ENCODE measurements at regions not wholly inside any gene's neighbourhood (a gene's known extent, or its start where the extent isn't known, plus 50 kb on each side); places are given as distances from the start of the nearest gene placed in this dataset.

DNA sequence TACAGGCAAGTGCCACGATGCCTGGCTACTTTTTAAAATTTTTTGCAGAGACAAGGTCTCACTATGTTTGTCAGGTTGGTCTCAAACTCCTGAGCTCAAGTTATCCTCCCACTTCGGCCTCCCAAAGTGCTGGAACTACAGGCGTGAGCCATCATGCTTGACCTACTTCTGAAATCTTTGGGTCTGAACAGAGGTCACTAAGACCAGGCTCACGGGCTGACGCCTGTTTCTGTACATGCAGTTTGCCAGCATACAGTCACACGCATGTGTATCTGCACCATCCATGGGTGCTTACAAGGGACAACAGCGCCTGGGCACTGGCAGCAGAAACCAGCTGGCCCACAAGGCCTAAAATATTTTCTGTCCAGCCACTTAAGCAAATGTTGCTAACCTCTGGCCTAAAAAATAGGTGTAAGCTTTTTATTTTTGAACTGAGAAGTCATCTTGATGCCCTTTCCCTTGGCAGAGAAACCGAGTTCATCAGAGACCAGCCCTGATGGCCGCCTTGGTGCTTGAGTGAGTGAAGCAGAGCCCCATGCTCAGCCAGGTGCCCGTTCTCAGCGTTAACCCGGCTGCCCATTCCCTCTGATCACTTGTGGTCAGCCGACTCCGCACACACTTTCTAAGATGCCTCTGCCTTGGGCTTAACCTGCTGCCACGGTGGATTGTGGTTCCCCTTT lies 425.2 kb downstream of the OCA2 start:
- 91% methylated on average over 15 of the region's 15 CpGs for WGBS, 2 donors
- DNase-seq, result no peak
- TF ChIP-seq, protein P1, sequence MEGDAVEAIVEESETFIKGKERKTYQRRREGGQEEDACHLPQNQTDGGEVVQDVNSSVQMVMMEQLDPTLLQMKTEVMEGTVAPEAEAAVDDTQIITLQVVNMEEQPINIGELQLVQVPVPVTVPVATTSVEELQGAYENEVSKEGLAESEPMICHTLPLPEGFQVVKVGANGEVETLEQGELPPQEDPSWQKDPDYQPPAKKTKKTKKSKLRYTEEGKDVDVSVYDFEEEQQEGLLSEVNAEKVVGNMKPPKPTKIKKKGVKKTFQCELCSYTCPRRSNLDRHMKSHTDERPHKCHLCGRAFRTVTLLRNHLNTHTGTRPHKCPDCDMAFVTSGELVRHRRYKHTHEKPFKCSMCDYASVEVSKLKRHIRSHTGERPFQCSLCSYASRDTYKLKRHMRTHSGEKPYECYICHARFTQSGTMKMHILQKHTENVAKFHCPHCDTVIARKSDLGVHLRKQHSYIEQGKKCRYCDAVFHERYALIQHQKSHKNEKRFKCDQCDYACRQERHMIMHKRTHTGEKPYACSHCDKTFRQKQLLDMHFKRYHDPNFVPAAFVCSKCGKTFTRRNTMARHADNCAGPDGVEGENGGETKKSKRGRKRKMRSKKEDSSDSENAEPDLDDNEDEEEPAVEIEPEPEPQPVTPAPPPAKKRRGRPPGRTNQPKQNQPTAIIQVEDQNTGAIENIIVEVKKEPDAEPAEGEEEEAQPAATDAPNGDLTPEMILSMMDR (IDR thresholded peaks at IDR 0.05; ENCODE audit: control extremely low read depth, extremely low read depth), result no peak
- H3K9ac ChIP-seq (ENCODE audit: insufficient read depth in 1 of 2, low read length in 2 of 2), result no peak overlapping the region
- H3K27me3 ChIP-seq (ENCODE audit: control insufficient read depth in 3 of 3, insufficient read depth in 3 of 3, low read length in 2 of 3), result no peaks in the 10 kb centered on the region
- peaks cover 0 to 6% (median 0%) of the 10 kb centered on the region in 4 donors for H3K9me3 ChIP-seq (ENCODE audit: control insufficient read depth in 4 of 4, insufficient read depth in 3 of 4, low read length in 3 of 4)
- no peak overlapping the region for H3K4me3 ChIP-seq
- H3K4me1 ChIP-seq (ENCODE audit: control insufficient read depth in 5 of 5, insufficient read depth in 5 of 5, low read length in 5 of 5), result peaks cover 0 to 43% (median 13%) of the 10 kb centered on the region in 5 donors
- ATAC-seq (ENCODE audit: insufficient read depth, low FRiP score), result no peak
- no peaks in the 10 kb centered on the region for H3K36me3 ChIP-seq (ENCODE audit: control insufficient read depth in 4 of 4, insufficient read depth in 4 of 4, low read length in 4 of 4)
- H3K27ac ChIP-seq (ENCODE audit: low read depth in 1 of 2, low read length in 1 of 2), result no peak overlapping the region

DNA sequence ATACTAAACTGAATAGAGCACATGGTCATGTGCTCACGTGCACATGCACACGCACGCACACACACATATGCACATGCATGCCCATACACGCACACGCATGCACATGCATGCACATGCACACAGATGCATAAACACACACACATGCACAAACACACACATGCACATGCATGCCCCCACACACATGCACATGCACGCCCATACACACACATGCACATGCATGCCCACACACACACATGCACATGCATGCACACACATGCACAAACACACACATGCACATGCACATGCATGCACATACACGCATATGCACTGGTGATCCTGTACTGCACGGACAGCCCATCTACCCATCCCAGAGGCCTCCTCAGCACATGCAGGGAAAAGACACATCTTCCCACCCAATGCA lies 426.6 kb downstream of the OCA2 start:
- H3K27me3 ChIP-seq (ENCODE audit: control insufficient read depth in 3 of 3, insufficient read depth in 3 of 3, low read length in 2 of 3), result no peaks in the 10 kb centered on the region
- DNase-seq (no peak), ATAC-seq (ENCODE audit: insufficient read depth, low FRiP score) (no peak)
- H3K4me3 ChIP-seq, result no peak overlapping the region
- peaks cover 0 to 6% (median 0%) of the 10 kb centered on the region in 4 donors for H3K9me3 ChIP-seq (ENCODE audit: control insufficient read depth in 4 of 4, insufficient read depth in 3 of 4, low read length in 3 of 4)
- 87% methylated on average over 8 of the region's 8 CpGs for whole genome bisulfite sequencing, 2 donors
- no peaks in the 10 kb centered on the region for H3K36me3 ChIP-seq (ENCODE audit: control insufficient read depth in 4 of 4, insufficient read depth in 4 of 4, low read length in 4 of 4)
- no peak overlapping the region for H3K9ac ChIP-seq (ENCODE audit: insufficient read depth in 1 of 2, low read length in 2 of 2)
- no peak overlapping the region for H3K27ac ChIP-seq (ENCODE audit: low read depth in 1 of 2, low read length in 1 of 2)
- TF ChIP-seq, protein P1 (IDR thresholded peaks at IDR 0.05; ENCODE audit: control extremely low read depth, extremely low read depth), result no peak
- peaks cover 0 to 35% (median 11%) of the 10 kb centered on the region in 5 donors for H3K4me1 ChIP-seq (ENCODE audit: control insufficient read depth in 5 of 5, insufficient read depth in 5 of 5, low read length in 5 of 5)

DNA sequence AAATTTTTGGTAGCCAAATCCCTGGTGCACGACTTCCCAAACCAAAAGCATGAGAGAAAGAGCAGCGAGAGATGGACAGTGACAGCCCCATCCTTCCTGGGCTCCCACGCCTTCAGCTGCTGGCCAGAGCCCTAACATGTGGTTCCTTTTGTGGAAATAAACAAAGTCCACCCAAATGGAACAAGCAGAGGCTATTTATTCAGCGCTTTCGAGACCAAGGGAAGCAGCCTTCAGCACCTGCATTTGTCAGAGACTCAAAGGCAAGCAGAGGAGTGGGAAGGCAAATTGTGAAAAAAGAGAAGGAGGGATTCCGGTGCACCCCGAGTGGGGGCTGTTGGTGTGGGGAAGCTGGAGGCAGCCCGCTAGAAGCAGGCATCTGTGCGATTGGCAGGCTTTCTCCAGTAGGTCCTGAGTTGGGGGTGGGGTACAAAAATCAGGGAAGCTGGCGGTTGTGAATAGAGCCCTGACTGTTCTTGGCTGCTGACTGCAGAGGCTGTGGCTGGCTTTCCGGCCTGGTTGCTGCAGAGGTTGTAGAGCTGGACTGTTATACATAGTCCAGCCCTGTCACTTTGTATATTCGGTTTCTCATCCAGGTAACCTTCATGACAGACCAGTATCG lies 427.2 kb downstream of the OCA2 start:
- no peak overlapping the region for H3K27ac ChIP-seq (ENCODE audit: low read depth in 1 of 2, low read length in 1 of 2)
- DNase-seq (peak; percentile 39 to 69 (median 57)), ATAC-seq (ENCODE audit: insufficient read depth, low FRiP score) (no peak)
- peaks cover 0 to 35% (median 11%) of the 10 kb centered on the region in 5 donors for H3K4me1 ChIP-seq (ENCODE audit: control insufficient read depth in 5 of 5, insufficient read depth in 5 of 5, low read length in 5 of 5)
- no peaks in the 10 kb centered on the region for H3K27me3 ChIP-seq (ENCODE audit: control insufficient read depth in 3 of 3, insufficient read depth in 3 of 3, low read length in 2 of 3)
- H3K9ac ChIP-seq (ENCODE audit: insufficient read depth in 1 of 2, low read length in 2 of 2), result no peak overlapping the region
- TF ChIP-seq, protein P1 (IDR thresholded peaks at IDR 0.05; ENCODE audit: control extremely low read depth, extremely low read depth), result no peak
- WGBS, 2 donors, result 52 to 63% methylated on average over 13 of the region's 13 CpGs
- peaks cover 0 to 6% (median 0%) of the 10 kb centered on the region in 4 donors for H3K9me3 ChIP-seq (ENCODE audit: control insufficient read depth in 4 of 4, insufficient read depth in 3 of 4, low read length in 3 of 4)
- H3K4me3 ChIP-seq, result no peak overlapping the region
- H3K36me3 ChIP-seq (ENCODE audit: control insufficient read depth in 4 of 4, insufficient read depth in 4 of 4, low read length in 4 of 4), result no peaks in the 10 kb centered on the region

All from lung (tissue), 11 donors.